ENCODE measurements at regions not wholly inside any gene's neighbourhood (a gene's known extent, or its start where the extent isn't known, plus 50 kb on each side); places are given as distances from the start of the nearest gene placed in this dataset.
A peak's percentile ranks its signal among the peaks of the same experiment; 100 is the strongest.

DNA sequence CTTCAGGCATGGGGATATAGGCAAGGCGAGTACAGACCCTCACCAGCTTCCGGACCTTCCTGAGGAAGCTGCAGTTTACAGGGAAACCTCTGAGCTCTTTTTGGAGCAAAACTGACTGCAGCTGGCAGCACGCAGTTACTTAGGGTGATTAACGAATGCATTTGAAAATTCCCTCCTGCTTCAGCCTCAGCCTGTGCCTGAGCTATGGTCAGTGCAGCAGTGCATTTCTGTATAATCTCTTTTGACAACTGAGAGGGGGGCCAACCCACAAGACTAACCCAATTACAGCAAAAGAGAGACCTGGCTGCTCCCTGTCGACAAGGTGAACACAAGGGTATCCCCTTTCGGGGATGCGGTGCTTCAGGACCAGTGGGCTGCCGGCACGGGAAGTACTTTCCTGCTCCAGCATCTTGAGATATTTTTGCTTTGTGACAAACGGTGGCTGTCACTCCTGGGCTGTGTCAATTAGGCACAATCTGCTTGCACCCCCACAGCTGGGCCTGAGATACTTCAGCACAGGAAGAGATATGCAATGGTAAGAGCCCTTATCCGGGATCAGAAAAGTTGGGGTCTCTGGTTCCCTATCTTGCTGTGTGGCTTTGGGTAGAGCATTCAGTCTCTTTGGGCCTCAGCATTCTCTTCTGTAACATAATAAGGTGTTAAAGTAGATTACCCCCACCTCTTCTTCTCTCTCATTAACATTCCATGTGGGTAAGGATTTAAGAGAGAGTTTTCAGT is 141.0 kb downstream of the TMEM17 start:
- no peak for DNase-seq

- no peak for DNase-seq
Measured at GRCh38 chr2:62363166-62363565, 142.8 kb downstream of the TMEM17 start.

DNA sequence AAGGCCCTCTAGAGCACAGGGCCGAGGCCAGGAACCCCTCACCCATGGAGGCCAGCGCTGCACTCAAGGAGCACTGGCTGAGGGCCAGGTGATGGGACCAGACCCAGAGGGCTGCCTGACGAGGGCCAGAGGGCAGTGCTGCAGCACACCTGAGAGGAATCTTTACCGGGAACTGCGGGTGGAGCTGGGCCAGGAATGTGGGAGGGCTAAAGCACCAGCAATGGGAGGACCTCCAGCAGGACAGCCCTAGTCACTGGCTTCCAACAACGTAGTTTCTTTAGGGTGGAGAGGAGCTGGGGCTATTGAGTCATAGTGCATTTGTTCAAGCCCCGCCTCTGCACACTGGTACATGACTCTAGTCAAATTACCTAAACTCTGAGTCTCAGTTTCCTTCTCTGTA is 143.4 kb downstream of the TMEM17 start:
- no peak for DNase-seq

- DNase-seq = no peak
Measured at GRCh38 chr2:62361964-62362363, 144.0 kb downstream of the TMEM17 start.

DNA sequence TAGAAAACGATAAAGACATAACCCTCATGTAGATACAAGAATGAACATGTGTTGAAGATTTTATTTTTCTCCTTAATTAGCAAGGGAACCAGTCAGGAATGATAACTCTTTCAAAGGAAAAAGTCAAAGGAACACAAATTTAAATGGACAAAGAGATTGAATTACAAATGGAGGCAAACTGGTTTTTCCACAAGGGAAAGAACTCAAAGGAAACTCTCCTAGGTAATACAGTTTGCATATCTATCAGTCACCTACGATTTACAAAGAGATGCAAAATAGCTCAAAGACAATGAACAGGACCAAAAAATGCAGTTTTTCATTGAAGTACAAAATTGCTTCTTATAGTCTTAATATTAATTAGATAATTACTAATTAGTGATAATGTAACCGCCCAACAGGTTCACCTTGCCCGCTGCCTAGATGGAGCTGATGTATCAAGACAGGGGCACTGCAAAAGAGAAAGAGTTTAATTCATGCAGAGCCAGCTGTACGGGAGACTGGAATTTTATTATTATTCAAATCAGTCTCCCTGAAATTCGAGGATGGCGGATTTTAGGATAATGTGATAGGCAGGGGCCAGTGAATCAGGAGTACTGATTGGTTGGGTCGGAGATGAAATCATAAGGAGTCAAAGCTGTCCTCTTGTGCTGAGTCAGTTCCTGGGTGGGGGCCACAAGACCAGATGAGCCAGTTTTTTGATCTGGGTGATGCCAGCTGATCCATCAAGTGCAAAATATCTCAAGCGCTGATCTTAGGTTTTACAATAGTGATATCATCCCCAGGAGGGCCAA is 151.0 kb downstream of the TMEM17 start:
- no peak for DNase-seq

DNA sequence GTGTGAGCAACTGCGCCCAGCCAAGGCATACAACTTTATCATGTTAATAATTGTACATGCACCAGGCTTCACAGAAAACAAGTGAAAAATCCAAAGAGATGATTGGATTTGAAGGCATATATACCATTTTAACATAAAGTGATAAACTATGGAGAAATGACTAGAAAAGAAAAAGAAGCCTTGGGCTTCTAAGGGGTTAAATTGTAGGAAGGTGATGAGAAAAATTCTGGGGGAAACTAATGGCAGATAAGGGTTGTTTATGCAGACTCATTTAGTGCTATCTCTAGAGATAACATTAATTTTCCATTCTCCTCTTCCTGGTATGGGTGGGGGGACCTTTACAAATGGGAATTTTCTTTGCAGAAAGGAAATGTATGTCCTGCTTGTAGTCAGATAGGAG is 154.0 kb downstream of the TMEM17 start:
- DNase-seq = no peak

GRCh38 chr2:62349788-62350187 is 153.9 kb downstream of the B3GNT2 start:
- DNase-seq = no peak

DNA sequence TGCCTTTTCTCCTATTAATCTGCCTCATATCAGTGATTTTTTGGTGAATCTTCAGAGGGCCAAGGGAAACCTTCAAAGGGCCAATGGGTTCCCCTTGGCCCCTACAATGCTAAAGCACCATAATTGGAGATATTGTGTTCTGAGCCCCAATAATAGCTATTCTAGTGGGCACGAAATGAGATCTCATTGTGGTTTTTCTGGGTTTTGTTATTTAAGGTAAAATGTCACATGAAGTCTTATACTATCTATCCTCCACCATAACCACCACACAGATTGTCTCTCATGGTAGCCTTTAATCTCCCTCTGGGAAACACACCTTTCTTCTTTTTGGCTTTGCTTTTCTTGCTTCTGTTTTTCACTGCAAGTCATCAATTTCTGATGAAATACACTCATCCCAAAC is 152.8 kb downstream of the B3GNT2 start:
- DNase-seq = no peak

DNA sequence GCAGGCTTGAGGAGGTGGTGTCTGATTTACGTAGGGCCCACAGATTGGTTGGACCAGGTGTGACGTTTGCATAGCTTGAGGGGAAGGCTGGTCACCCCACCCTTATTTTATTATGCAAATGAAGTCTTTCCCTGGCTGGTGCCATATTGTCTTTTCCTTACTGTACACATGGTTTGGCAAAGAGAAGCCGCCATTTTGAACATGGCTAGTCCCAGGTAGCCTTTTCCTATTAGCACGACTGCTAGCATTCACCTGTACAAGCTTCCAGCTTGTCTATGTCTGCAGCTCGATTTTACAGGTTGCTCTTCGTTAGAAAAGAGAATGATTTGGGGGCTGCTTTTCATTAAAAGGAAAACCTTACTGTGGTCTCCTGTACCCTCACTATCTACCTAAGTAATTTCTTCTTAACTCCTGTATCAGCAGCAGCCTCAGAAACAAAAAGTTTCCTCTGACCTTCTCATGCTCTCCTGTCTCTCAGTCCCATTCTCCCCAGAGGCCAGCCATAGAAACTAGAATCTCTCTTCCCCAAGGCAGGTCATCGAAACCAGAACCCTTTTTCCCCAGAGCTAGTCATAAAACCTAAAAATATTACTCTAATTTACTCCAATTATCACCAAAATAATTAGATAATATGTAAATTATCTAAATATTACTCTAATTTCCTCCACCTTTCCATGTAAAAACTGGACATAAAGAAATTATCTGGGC is 151.8 kb downstream of the B3GNT2 start:
- DNase-seq = no peak

DNA sequence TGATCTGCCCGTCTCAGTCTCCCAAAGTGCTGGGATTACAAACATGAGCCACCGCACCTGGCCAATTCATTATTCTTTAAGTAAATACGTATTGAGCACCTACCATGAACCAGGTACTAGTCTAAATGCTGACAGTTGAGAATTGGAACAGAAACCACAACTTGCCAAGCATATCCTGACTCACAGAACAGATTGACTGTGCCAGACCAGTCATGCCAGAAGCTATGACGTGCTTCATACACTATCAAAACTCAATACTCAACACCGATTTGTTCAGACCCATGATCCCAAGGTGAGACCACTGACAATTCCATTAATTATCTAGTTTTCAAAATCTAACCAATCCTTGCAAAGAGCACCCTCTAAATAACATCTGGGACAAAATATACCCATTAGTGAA is 148.6 kb downstream of the B3GNT2 start:
- DNase-seq = no peak

DNA sequence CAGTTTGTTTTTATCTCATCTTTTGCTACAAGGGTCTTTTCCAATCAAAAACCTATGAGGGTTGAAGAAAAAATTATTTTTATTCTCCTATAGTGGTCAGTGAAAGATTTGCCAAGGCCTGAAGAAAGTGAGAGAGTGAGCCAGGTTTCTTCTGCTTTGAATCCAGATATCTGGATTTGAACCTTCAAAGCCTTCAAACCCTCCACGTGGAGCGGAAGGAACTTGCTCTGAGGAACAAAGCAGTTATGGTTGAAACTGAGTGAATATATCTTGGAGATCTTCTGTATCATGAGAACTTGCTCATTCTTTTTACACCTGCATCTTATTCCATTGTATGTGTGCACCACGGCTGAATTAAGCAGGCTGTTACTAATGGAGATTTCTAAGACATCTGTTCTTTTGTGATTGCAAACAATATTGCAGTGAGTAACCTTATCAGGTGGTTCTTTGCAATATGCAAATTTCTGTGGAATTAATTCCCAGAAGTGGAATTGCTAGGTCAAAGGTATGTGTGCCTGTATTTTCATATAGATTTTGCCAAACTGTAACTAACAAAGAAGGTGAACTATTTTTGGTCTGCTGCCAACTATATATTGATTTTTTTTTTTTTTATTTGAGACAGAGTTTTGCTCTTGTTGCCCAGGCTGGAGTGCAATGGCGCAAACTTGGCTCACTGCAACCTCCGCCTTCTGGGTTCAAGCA is 147.9 kb downstream of the B3GNT2 start:
- peak; percentile 56 for DNase-seq

DNA sequence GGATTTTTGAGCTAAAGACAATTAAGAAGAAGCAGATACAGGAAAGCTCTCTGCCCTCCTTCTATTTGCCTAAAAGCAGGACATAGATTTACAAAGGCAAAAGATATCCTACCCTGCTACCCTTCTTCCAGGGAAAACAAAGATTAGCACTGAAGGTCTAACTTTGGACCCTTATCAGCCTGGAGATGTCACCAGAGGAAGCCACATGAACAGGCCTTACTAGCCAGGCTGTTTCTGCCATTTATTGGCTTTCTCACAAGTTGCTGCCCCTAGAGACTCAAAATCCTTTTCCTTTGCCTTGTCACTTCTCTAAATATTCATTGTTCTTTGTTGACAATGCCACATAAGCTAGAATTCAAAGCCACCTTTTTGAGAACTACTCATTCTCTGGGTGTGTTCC is 147.3 kb downstream of the B3GNT2 start:
- DNase-seq = no peak

GRCh38 chr2:62340994-62341484 is 145.1 kb downstream of the B3GNT2 start:
- peak; percentile 60 for DNase-seq

- DNase-seq = no peak
Measured at GRCh38 chr2:62339837-62340236, 143.9 kb downstream of the B3GNT2 start.

DNA sequence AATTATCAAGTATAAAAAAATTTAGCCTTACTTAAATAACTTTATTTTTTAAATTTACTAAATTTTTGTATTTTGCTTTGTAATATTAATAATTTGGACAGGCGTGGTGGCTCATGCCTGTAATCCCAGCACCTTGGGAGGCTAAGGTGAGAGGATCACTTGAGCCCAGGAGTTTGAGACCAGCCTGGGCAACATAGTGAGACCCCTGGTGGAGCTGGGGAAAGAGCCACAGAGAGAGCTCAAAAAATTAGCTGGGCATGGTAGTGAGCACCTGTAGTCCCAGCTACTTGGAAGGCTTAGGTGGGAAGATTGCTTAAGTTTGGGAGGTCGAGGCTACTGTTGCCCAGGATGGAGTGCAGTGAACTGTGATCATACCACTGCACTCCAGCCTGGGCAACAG is 143.5 kb downstream of the B3GNT2 start:
- no peak for DNase-seq

DNA sequence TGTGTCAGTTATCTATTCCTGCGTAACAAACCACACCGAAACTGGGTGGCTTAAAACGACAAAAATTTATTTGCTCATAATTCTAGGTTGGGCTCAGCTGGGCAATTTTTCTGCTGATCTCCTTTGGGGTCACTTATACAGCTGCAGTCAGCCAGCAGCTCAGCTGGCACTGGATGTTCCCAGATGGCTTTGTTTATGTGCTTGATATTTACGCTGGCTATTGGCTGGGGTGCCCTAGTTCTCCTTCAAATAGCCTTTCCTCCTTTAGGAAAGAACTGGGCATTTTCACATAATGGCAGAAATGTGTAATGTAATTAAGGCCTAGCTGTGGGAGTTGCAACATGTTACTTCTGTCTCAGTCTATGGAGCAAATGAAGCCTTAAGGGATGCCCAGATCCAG is 142.2 kb downstream of the B3GNT2 start:
- DNase-seq = peak; percentile 9

DNA sequence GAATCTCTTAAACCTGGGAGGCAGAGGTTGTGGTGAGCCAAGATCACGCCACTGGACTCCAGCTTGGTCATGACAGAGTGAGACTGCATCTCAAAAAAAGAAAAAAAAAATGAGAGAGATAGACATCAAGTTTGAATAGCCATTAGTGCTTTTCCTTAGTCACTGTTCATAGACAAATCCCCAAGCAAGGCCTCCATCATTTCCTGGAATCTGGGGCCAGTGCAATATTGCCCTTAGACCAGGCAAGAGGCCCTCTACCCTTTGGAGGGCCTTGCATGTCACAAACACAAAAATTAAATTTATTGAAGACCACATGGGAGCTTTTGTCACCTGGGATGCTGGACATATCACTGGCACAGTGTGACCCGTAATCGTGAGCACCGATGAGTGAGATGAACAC is 141.5 kb downstream of the B3GNT2 start:
- DNase-seq = no peak

GRCh38 chr2:62335612-62336011 is 139.7 kb downstream of the B3GNT2 start:
- no peak for DNase-seq

GRCh38 chr2:62334440-62335058 is 138.6 kb downstream of the B3GNT2 start:
- DNase-seq = no peak

GRCh38 chr2:62334009-62334408 is 138.1 kb downstream of the B3GNT2 start:
- peak; percentile 92 for DNase-seq

DNA sequence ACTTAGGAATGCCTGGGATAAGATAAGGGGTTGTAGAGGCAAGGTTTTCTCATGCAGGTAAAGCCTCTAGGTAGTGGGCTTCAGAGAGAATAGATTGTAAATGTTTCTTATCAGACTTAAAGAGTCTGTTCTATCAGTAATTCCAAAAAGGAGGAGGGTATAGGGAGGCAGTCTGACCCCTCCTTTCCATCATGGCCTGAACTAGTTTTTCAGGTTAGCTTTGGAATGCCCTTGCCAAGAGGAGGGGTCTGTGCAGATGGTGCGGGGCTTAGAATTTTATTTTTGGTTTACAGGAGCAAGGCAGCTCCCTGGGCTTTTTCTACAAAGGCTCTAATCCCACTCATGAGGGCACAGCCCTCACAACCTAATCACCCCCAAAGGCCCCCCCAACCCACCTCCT is 135.0 kb downstream of the B3GNT2 start:
- DNase-seq = no peak

DNA sequence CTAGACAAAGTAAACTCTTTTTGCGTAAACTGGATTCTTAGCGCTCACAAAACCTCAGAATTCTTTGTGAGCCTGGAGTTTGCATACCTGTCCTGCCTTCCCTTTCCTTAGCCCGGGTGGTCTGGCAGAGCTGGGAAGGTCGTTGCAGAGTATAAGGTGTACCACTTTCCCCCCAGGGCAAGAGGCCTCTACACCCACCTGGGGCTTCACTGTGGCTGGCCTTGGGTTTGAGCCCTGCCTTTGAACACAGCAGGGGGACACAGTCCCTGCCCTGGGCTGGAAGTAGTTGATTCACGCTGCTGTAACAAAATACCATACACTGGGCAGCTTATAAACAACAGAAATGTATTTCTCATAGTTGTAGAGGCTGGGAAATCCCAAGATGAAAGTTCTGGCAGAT is 133.9 kb downstream of the B3GNT2 start:
- no peak for DNase-seq

GRCh38 chr2:62326735-62327134 is 130.8 kb downstream of the B3GNT2 start:
- DNase-seq = no peak

Measured in COR-L47 (cell line).